Choroid plexus epithelial cell (primary cell): ENCODE measurements at regions not wholly inside any gene's neighbourhood (a gene's known extent, or its start where the extent isn't known, plus 50 kb on each side); places are given as distances from the start of the nearest gene placed in this dataset.
"Not testable (repeated sequence)": the region's sequence is repeated elsewhere in the genome, so short reads cannot be mapped to it uniquely, and the experiment has no call there.

ENCODE experiments used
- DNase-seq: peaks from one replicate; pipeline ENCODE4 v3.0.0-alpha.2; 2010; ENCODE audit warnings: low read depth
- H3K4me3 ChIP-seq: 2 replicates; pipeline ENCODE4 v1.5.1; 2011; ENCODE audit warnings: low read depth, mild to moderate bottlenecking, control low read depth, low read length, moderate library complexity
- CTCF ChIP-seq: conservative IDR thresholded peaks from 2 replicates; pipeline ENCODE4 v1.5.1; 2011; ENCODE audit warnings: low read depth, mild to moderate bottlenecking, control low read depth, inconsistent platforms, low read length, moderate library complexity

- DNase-seq = peak; percentile 33
- TF ChIP-seq CTCF = no peak
- H3K4me3 ChIP-seq = no peak overlapping the region
Observed at GRCh38 chr6:113684382-113684901, 172.7 kb upstream of the MARCKS start.

DNA sequence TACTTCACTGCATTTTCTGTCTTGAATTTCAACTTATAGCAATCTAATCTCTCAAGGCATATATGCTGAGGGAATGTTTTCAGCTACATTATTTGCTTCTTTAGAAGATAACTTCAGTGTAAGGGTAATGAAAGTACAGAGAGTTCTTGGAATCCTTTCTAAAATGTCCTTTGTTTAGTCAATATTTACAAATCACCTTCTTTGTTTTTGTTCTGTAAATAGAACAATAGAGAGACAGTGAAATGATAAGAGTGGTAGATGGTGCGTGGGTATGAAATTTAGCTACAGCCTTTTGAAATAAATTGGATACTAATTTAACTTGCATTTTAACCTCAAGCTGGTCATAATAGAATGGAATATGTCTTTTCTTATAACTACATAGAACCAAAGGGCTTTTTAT lies 171.1 kb upstream of the MARCKS start:
- H3K4me3 ChIP-seq = no peak overlapping the region
- DNase-seq = no peak
- TF ChIP-seq CTCF = no peak

GRCh38 chr6:113689620-113690019 lies 167.5 kb upstream of the MARCKS start:
- not testable (repeated sequence) for DNase-seq, H3K4me3 ChIP-seq

- DNase-seq = peak; percentile 96
- no peak overlapping the region for H3K4me3 ChIP-seq
- no peak for TF ChIP-seq CTCF
Observed at GRCh38 chr6:113690281-113691259, 166.6 kb upstream of the MARCKS start.

DNA sequence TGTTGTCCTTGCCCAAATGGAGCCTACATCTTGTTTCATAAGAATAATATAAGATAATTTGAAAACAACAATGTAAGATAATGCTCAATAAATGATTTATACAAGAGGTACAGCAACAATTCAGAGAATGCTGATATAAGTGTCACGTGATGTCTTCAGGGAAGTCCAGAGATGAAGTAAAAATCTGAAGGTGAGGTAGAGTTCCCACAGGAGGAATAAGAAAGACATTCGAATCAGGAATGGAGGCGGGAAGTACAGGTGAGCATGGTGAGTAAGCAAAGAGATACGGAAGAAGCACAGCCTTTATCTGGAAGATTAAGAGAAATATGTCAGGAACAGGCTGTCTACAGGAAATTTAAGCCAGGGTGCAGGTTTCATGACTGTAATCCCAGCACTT lies 165.9 kb upstream of the MARCKS start:
- no peak for TF ChIP-seq CTCF
- DNase-seq = no peak
- no peak overlapping the region for H3K4me3 ChIP-seq

- TF ChIP-seq CTCF = no peak
- no peak for DNase-seq
- H3K4me3 ChIP-seq = no peak overlapping the region
Observed at GRCh38 chr6:113693851-113694250, 163.3 kb upstream of the MARCKS start.

GRCh38 chr6:113694278-113695077 lies 162.7 kb upstream of the MARCKS start:
- DNase-seq = peak; percentile 33
- no peak for TF ChIP-seq CTCF
- H3K4me3 ChIP-seq = no peak overlapping the region
